HG03045 (cell line): ENCODE measurements at regions not wholly inside any gene's neighbourhood (a gene's known extent, or its start where the extent isn't known, plus 50 kb on each side); places are given as distances from the start of the nearest gene placed in this dataset.
"Not testable (repeated sequence)": the region's sequence is repeated elsewhere in the genome, so short reads cannot be mapped to it uniquely, and the experiment has no call there.

ENCODE experiments used
- ATAC-seq: cut with Tn5 transposase; IDR thresholded peaks from one replicate; pipeline ENCODE4 v1.9.1; 2021; ENCODE audit warnings: mild to moderate bottlenecking, moderate library complexity; ENCODE audit not compliant: unreplicated experiment

GRCh38 chr12:124214574-124214973 lies 80.3 kb upstream of the RFLNA start:
- ATAC-seq: no peak

- no peak for ATAC-seq
Measured at GRCh38 chr12:124216966-124217365, 77.9 kb upstream of the RFLNA start.

DNA sequence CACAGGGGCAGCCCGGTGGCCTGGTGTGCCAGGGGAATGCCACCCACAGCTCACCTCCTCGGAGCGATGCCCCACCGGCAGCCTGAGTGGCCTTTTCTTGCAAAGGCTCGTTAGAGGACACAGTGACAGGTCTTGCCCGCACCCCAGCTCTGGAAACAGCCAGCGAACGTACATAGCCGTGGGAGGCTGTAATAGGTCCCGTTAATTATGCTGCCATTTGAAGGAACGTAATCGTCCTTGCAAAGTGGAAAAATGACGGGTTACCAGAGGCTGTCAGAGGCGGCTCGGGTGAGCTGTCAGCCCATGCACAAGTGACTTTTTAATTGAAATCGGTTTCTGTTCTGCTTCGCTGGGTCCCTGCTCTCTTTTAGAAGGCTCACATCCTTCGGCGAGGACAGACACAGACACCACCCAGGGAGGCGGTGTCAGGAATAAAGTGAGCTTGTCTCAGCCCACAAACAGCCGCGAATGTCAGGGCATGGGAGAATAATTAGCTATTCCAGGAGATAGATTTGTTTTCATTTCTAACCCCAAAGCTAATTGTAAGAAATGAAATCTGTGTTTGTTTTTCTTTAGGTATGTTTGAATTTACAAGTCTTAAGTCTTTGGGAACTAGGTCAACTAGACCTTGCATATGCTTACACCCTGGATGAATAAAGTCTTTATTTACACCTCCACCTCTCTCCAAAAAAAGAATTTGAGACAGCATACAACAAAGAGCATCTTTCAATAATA lies 77.2 kb upstream of the RFLNA start:
- ATAC-seq: no peak

- no peak for ATAC-seq
Measured at GRCh38 chr12:124218243-124218560, 76.7 kb upstream of the RFLNA start.

DNA sequence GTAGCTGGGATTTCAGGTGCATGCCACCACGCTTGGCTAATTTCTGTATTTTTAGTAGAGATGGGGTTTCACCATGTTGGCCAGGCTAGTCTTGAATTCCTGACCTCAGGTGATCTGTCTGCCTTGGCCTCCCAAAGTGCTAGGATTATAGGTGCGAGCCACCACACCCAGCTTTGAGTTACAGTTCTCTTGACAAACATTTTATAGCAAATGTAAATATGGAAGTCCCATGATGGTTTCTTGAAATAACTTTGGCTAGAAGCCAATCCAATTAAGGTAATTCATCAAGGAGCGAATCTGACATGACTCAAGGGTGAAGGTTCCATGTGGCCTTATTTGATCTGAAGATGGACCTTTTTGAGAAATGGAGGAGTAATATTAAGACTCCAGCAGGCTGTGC lies 76.2 kb upstream of the RFLNA start:
- ATAC-seq: not testable (repeated sequence)

DNA sequence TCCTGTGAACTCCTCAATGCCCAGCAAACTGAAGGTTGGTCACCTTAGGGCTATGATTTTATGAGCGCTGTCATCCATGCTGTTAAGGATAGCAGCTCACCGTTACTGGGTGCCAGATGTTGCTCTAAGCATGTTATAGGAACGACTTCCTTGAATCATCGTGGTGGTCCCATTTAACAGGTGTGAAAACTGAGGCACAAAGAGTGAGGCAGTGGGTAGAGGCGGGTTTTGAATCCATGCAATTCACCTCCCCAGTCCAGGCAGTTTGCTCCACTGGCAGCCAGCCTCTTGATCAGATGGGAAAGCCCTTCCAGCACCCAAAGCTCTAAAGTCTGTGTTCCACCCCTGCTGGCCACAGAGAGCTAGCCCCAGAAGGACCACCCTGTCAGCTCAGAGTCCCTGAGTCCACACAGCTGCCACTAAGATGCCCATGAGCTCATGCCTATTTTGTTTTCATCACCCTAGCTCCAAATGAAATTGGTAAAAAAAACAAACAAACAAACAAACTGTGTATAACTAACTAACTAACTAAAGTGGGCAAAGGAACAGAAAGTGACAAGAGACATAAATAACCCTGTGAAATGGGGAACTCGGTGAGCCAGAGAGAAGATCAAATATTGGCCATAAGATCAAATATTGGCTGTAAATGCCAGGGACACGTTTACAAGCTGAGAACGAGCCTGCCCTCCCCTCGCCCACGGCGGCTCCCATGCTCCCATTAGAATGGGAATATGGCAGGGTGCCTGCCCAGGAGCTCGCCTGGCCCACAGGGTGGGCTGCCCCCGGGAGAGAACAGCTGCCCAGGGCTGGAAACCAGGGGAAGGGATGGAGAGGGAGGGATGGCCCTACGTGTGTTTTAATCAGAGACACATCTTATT lies 72.3 kb upstream of the RFLNA start:
- no peak for ATAC-seq

DNA sequence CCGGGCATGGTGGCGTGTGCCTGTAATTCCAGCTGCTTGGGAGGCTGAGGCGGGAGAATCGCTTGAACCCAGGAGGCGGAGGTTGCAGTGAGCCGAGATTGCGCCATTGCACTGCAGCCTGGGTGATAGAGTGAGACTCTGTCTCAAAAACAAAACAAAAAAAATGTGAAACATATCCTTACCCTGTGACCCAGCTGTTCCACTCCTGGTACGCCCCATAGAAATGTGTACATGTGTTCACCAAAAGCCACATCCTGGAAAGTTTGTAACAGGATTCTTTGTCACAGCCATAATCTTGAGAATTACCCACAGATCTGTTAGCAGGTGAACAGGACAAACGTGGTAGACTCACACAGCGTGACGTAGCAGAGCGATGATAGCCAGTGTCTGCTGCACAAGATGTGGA lies 71.2 kb upstream of the RFLNA start:
- not testable (repeated sequence) for ATAC-seq

- ATAC-seq: no peak
Measured at GRCh38 chr12:124224535-124225110, 70.3 kb upstream of the RFLNA start.

DNA sequence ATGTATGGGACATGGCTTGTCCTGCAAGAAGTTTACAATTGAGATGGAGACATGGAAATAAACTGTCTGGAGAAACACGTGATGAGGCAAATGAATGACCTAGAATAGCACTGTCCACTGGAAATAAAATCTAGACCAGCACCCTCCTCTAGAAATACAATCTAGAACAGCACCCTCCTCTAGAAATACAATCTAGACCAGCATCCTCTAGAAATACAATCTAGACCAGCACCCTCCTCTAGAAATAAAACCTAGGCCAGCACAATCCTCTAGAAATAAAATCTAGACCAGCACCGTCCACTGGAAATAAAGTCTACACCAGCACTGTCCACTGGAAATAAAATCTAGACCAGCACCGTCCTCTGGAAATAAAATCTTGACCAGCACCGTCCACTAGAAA lies 69.2 kb upstream of the RFLNA start:
- ATAC-seq: no peak

DNA sequence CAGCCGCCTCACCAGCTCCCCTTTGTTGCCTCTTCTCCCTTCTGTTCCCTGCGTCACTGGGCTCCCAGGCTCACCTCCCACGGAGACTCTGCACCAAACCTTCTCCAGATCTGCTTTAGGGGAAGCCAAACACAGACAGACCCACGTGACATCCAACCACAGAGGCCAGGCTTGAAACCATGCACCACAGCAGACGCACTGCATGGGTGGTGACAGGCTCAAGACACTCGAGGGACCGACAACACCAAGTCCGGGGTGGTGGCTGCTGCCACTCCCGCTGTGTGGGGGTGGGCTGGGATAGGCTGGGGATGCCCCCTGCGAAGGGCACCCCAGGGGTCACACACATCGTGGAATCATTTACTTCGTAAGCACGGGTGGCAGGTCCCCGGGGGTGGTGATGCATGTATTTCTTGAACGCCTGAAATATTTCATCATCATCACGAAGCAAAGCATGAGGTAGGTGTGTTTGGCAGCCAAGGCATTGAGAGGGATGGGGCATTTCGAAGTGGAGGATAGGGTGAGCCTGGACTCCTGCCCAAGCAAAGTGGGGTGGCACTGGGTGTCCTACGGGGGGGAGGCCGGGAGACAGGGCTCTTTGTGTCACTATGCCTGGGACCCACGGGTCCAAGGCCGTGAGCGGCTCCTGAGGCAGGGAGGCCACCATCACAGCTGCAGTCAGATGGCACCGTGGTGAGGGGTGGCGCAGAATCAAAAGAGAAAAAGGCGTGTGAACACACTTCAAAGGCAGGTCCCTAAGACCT lies 66.8 kb upstream of the RFLNA start:
- ATAC-seq: no peak

GRCh38 chr12:124229520-124229919 lies 65.4 kb upstream of the RFLNA start:
- ATAC-seq: no peak

DNA sequence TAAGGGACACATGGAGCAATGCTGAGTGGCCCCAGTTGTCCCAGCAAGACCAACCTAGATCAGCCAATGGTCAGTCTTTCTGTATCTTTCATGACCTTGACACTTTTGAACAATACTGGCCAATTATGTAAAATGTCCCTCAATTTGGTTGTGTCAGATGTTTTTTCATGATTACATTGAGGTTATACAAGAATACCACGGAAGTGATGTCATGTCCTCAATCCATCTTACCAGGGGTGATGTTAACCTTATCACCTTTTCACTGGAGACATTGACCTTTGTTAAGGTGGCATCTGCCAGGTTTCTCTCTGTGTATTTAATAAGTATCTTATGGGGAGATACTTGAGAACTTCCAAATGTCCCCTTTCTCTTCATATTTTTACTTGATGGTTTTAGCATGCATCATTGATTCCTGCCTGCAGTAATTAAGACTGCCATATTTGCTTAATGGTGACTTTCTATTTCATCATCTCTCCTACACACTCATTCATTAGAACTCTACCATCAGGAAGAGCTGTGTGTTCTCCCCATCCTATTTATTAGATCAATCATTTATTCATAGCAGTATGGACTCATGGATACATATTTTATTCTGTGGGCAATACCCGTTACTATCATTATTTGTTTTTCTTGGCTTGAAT lies 64.7 kb upstream of the RFLNA start:
- ATAC-seq: no peak

DNA sequence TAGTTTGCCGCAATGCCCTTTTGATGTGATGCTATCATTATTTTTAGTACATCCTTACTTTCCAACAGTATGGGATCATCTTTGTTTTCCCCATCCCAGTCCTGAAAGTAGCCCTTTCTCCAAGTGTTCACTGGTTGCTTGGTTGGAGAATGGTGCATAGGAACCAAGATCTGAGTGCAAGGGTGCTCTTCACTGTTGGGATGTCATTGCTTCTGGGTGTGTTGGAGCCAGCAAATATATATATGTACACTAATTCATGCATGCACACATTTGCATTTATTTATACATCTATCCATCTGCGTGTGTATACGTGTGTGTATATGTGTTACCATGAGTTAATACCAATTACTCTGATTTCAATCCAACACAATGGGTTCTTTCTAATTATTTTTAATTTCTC lies 64.1 kb upstream of the RFLNA start:
- no peak for ATAC-seq

DNA sequence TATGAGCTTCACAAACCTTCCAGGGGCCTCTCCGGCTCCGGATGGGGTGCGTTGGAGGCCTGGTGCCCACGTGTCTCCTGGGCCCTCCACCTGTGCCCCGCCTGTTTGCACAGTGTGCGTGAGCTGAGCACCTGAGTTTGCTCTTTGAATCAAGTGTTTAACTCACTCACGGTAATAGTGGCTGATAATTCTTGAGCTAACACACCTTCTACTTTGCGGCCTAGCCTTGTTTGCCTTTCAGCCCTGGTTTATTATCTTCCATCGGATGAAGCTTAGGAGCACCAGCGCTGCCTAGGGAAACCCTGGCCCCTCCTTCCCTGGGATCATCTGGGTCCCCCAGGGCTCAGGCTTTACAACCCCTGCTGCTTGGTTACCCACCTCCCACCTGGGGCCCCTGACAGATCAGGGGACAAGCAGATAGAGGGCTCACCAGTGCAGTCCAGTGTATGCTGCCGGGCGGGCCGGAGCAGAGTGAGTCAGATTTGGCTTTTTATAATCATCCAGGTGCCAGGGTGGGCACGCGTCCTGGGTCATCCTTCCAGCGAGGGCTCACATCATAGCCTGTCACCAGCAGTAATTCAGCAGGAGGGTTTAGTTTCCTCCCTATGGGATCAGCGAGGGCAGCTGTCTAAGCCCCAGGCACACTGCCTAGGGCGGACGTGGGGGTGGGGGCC lies 62.8 kb upstream of the RFLNA start:
- no peak for ATAC-seq

DNA sequence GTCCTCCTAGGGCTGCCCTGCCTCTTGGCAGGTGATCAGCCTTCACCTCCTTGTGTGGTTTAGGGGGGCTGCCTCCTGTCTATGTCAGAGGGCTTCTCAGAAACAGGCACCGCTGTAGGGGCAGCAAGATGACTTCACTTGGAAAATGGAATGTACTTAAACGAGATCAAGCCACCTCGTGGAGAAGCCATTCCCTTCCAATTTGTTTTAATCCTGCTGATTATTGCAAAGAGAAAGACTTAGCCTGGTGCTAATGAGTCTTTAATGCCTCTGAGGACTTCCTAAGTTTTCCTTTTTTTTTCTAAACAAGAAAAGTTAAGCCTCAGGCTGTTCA lies 62.3 kb upstream of the RFLNA start:
- no peak for ATAC-seq

DNA sequence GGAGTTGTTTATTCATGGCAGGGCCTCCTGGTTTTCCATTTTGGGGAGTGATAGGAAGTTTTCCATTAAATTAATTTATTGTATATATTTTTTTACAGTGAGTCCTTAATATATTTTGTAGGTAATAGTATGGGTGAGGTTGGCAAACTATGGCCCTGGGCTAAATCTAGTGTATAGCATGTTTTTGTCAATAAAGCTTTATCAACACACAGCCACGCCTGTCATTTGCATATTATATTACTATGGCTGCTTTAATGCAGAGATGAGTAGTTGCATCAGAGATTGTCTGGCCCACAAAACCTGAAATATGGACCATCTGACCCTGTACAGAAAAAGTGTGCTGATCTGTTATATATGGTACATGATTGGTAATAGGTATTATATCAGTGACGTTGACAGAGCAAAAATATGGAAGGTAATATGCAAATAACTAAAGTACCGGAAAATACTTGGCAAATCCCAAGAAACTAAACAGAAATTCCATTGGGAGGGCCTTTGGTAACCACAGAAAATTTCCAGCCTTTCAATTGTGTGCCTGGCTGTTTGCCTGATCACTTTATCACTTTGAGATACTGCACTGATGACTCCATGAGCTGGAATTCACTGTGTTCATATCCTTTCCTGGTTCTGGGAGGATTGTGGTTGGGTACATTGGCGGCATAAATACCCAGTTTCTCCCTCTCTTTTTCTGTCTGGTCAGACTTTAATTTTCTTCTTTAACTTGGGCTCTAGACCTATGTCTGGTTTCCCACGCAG lies 61.7 kb upstream of the RFLNA start:
- ATAC-seq: no peak

GRCh38 chr12:124233846-124234640 lies 60.9 kb upstream of the RFLNA start:
- no peak for ATAC-seq

- no peak for ATAC-seq
Measured at GRCh38 chr12:124236625-124237031, 58.3 kb upstream of the RFLNA start.

DNA sequence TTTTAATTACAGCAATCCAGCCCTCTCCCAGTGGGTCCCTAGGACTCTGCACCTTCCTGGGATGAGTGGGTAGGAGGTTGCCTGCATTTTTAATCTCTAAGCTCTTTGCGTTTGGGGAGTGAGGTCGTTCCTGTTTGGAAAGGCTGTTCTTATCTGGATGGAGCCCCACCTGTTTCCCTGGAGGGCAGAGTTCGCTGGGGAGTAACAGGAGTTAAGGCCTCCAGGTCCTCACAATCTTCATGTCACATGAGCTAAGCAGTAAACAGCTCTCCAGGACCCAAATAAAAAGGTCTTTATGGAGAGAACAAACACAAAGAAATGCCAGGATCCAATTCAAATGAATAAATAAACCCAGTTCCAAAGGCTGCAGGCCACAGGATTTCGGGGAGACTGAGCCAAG lies 56.0 kb upstream of the RFLNA start:
- no peak for ATAC-seq
